Esophagus mucosa (tissue), 1 donor: ENCODE measurements at regions not wholly inside any gene's neighbourhood (a gene's known extent, or its start where the extent isn't known, plus 50 kb on each side); places are given as distances from the start of the nearest gene placed in this dataset.
"Not testable (repeated sequence)": the region's sequence is repeated elsewhere in the genome, so short reads cannot be mapped to it uniquely, and the experiment has no call there.

Source experiments
- ATAC-seq: fragments of 200-7000 bp; cut with Tn5 transposase; one replicate; pipeline ENCODE4 v1.9.1; 2020
- donor health status: DM: yes; HTN: yes; CAD: no.

DNA sequence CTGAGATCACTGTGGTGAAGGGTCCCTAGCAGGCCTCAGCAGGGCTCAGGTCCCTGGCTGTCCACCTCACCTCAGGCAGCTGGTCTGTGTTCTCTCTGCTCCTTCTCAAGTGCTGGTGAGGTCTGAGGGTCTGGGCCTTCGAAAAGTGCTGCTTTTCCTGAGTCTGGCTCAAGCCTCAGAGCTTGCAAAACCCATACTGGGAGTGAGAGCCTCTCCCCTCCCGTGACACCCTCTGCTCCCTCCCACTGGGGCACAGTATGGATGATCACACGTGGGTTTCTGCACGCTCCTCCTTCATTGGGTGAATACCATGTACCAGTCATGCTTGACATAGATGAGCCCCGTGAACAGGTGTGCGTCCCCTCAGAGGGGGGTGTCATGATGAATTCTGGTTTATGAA, 73.3 kb upstream of the WASF3 start:
- peak; percentile 19 for ATAC-seq

DNA sequence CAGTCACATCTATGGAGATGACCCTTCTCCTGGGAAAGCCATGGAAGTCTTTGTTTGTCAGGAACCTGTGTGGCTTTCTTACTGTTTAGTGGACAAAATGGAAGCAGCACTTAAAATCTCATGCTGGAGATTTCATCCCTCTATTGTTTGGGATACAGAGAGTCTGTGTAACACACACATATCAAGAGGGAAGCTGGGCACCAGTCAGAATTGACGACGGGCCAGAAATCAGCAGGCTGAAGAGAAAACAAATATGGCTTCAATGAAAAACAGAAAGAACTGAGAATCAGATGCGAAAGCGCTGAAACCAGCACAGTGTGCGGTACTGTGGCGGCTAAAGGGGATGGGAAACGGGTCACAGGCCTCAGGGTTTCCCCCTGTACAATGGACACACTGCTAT, 72.2 kb upstream of the WASF3 start:
- no peak for ATAC-seq

DNA sequence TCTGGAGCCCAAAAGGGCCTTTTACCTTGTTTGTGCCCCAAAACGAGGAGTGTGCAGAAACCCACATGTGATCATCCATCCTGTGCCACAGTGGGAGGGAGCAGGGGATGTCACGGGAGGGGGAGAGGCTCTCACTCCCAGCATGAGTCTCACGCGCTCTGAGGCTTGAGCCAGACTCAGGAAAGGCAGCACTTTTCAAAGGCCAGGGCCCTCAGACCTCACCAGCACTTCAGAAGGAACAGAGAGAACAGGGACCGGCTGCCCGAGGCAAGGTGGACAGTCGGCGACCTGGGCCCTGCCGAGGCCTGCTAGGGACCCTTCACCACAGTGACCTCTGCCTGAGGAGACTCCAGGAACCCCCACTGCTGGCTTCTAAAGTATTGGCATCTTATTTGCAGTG, 71.7 kb upstream of the WASF3 start:
- ATAC-seq: no peak

DNA sequence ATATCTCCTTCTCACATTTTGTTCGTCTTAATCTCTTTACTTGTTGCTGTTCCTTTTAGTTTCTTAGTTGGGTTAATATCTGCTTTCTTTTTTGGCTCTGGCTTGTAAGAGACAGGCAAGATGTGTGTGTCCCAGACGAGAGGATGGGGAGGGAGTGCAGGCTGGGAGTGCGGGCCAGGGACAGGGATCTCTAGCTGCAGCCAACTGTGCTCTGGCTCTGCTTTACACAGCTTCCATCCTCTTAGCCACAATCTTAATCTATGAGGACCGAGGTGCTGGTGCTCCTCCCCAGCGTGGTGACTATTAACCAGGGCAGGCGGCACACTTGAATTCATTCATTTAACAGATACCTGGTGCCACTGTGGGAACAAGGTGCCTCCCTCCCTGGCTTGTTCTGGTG, 70.9 kb upstream of the WASF3 start:
- ATAC-seq: no peak

DNA sequence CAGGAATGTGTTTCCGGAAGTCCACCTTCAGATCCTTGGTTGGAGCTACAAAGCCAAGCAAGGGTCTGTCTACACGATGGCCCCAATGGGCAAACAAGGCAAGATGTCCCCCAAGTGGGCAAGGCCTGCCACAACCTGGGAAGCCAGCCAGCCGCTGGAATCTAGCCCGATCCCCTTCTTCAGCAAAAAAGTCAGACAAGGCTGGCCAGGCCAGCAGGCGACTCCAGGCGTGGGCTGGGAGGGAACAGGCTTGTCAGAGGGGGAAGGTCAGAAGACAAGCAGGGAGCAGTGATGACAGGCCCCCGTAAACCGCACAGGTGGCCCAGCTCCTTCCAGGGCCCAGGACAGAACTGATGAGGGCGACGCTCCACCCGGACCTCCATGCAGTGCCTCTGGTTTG, 69.7 kb upstream of the WASF3 start:
- no peak for ATAC-seq

DNA sequence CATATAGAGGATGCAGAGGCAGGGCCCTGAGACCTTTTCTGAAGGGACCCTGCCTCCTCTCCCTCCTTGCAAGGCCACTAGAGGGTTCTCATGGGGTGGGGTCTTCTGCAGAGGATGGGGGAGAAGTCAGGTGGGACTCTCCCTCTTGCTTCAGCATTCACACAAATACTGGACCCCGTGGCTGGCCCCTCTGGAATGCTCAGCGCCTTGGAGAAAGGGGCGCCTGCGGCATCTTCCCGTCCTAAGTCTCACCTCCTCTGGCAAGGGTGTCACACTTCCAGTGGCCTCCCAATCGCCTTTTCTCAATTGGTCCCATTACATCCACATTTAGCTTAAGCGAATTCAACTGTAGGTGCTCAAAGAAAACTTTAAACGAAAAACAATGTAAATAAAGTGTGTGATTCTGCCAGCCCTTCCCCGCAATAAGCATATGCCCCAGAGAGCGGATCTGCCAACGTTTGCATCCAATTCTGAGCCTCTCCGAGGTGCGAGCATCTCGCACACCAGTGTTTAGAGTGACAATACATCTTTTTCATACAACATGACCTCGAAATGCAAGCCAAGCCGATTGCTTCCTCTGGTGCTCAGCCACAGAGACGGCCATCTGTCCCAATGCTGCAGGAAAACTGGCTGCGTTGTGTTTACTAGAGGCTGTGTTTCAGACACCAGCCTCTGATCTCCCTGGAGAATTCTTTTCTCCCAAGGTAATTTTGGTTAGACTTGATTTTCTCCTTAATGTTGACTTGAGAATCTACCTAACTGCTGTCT, 69.1 kb upstream of the WASF3 start:
- no peak for ATAC-seq

DNA sequence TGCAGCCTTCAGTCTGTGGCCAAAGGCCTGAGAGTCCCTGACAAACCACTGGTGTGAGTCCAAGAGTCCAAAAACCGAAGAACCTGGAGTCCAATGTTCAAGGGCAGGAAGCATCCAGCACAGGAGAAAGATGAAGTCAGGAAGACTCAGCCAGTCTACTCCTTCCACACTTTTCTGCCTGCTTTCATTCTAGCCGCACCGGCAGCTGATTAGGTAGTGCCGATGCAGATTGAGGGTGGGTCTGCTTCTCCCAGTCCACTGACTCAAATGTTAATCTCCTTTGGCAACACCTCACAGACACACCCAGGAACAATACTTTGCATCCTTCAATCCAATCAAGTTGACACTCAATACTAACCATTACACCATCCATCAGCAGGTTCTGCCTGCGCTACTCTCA, 65.2 kb upstream of the WASF3 start:
- not testable (repeated sequence) for ATAC-seq

DNA sequence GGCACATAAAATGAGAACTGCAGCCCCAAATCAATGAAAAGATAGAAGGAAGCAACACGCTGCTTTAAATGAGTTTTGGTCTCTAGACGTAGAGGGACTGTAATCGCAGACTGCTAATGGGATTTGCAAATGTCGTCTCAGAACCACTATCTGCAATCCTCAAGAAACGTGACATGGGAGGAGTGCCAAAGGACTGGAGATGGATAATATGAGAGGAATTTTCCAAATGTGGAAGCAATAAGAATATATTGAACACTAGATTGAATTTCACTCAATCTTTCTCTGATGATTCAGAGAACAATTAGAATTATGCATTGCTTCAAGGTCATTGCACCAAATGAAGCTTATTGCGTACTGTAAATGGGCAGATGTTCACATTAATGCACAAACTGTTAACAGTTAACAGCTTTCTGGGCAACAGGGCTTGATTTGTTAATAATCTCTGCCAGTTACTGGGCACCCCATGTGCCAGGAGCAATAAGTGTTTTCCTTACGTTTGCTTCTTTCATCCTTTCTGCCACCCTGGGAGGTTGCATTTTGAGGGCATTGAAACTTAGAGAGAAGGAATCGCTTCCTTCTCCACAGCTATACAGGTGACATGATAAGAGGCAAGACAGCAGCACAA, 62.8 kb upstream of the WASF3 start:
- ATAC-seq: no peak

DNA sequence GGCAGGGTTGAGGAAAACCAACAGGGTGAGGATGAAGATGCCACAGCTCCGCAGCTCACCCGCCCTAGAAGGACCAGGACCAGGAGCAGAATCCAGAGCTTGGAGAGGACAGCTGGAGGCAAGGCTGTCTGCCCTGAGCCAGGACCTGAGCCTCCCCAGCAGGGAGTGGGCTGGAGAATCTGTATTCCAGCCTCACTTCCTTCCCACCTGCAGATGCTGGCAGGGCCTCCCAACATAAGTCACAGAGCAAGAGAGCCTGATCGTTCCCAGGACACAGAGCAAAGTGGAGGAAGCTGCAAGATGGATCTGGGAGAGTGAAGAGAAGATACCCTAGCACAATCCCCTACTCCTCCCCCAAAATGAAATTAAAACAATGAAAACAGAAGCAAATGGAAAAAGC, 61.7 kb upstream of the WASF3 start:
- ATAC-seq: no peak

DNA sequence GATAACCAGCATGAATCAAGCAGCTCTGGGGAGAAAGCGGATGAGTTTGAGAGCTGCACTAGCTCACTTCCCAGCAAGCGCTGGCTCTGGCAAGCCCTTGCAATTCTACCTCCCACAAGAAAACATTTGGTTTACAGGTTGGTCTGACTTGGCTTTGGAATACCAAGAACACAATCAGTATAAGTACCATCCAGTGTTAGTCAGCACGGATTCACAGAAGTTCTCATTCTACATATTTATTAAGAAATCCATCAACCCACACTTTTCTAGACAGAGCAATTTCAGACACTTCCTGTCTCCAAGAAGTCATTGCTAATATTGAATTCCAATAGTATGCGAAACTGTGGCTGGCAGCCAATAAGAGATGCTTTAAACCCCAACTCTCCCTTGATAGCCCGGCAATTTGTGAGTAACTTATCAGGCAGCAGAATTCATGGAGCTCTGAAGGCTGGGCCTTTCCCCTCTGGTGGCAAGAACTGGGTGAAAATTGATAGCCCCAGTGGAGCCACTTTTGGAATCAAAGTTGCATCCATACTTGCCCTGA, 59.4 kb upstream of the WASF3 start:
- no peak for ATAC-seq

DNA sequence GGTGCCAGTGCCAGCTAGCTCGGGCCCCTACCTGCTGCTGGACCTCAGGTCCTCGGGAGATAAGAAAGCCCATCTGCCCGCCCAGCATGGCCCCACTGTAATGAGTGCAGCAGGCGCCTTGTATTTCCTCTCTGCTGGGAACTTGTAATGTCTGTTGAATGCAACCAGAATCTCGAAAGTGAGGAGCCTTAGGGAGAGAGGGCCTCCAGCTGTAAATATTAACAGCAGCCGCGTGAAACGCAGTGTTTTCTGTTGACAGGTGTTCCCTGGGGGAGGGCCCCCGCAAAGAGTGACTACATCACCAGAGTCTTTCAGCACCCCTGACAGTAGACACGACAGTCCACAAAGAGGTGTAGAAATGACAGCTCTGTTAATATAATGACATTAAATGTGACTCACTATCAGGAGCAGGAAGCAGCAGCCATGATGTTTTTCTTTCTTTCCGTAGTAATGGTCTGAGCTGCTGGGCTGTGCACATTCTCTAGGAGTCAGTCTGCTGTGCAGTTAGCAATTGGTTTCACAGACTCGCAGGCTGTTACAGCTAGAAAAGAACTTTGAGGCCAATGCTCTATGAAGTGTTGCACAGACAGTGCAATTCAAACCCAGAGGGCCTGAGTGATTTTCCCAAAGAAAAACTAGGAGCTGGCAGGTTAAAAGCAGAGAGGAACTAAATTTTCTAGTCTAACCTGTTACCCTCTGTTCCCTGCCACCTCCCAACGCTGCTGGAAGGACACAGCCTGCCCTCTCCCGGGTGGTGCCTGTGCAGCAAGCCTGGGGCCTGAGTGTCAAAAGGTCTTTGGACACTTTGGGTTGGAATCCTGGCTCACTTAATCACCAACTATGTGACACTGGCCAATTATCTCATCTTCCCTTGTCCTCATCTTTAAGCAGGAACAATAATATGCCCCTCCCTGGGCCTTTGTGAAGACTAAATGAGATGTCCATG, 58.6 kb upstream of the WASF3 start:
- peak; percentile 76 for ATAC-seq

DNA sequence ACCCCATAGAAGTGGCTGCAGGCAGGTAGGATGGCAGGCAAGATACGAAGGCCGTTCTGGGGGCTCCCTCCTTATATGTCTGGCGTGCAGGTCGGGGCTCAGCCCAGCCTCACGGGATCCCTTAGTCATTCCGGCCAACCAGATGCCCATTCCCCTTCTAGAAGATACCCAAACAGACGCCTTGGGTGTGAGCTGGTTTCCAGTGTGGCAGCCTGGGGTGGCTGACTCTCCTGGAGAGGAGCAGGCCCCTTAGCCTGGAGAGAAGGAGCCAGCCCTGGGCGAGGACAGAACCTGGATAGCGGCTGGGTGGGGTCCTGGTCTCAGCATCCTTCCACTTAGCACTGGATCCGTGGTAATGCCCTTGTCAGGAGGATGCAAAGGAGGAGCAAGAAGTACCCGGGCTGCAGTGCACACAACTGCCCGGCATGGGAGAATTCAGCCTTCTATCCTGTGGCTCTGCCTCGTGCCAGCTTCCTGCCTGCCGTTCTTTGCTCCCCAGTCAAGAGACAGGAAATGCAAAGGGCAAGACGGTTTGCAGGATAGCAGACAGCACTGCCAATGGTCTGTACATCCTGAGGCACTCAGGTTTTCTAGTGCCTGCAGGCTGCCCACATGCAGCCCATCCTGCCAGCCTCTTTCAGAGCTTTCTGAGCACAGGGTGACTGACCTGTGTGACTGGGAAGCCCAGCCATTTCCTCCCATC, 56.7 kb upstream of the WASF3 start:
- ATAC-seq: no peak

DNA sequence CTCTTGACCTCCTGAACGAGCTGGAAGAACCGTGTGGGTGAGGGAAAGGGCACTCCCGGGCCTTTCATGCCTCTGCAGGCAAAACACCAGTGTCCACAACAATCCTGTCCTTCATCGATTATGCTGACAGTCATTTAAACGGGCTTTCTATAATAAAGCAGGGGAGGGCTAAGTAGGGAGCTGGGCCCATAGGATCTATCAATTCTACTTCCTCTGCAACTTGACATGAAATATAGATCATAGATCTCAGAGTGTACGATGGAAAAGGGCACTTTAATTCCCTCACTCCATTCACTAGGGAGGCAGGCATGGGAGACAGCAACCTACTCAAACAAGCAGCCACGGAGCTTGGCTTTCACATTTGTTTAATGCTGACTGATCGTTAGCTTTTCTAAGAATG, 55.8 kb upstream of the WASF3 start:
- no peak for ATAC-seq

DNA sequence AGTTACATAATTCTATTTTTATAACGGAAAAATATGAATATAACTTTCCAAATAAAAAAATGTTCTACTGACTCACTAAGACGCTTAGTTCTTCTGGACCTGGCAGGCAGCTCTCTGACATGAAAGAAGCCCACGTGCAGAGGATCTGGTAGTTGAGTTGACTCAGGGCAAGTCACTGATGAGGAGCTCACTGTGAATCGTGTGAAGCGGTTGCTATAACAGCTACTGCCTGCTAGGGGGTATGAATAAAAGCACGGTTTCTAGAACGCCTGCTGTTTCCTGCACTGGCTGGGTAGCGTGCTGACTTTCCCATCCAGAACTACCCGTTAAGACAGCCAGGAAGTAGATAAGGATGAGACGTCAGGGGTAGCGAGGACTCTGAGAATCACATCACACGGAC, 54.7 kb upstream of the WASF3 start:
- no peak for ATAC-seq

DNA sequence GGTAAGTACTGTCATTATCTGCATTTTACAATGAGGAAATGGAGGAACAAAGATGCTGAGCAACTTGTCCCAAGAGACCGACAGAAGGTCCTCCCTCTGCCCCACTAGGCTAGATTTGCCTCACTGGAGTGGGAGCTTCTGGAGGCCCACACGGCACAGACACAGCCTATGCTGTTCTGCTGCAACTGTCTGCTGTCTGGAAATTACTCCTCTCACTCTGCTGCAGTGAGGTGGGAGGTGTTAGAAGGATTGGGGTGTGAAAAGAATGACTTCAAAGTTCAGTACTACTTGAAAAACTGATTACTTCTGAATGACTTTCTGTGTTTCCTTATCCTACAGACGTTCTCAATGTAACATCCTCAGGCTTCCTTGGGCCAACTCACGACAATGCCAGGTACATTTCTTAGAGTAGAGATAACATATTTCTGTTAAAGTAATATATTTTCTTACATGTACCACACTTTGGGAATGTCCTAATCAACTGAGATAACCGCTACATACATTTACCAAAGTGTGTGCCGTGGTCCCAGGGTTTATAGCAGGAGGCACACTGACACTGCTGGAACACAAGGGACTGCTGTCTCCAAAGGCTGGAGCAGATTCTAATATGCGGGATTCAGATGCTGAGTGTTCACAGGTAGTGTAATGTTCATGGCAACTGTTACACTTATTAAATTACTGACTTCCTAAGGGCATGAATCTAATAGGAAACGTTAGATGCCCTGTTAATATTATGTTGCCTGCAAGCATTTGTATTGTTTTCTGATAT, 53.5 kb upstream of the WASF3 start:
- ATAC-seq: no peak
